Stimulated activated CD8-positive, alpha-beta memory T cell treated with anti-CD3 and anti-CD28 coated beads, Interleukin-2, amount 100 ng/mL, for 1 hour (primary cell): ENCODE measurements at regions not wholly inside any gene's neighbourhood (a gene's known extent, or its start where the extent isn't known, plus 50 kb on each side); places are given as distances from the start of the nearest gene placed in this dataset.
"Not testable (repeated sequence)": the region's sequence is repeated elsewhere in the genome, so short reads cannot be mapped to it uniquely, and the experiment has no call there.

Experiments used
- DNase-seq, 2 donors: peaks; one replicate each; pipeline ENCODE4 v3.0.0-alpha.2; 2020; ENCODE audit warnings: low read depth in 2 of 2

- DNase-seq: no peak
Measured at GRCh38 chr1:47594627-47595026, 156.8 kb downstream of the FOXD2 start.

DNA sequence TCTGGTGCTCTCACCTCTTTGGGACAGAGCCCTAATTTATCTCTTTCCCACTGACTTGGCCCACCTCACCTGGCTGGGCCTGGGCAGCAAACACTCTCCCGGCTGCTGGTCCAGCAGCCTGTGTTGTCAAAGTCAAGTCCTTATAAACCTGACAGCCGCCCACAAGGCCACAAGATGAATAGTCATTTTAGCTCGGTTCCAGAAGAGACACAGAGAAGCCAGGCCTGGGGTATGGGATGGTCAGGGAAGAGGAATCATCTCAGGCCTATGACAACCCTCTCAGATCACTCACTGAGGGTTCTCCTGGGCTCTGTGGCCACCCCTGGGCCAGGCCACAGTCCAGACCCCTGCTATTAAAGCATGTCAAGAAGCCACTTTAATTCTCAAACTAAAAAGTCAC, 158.5 kb downstream of the FOXD2 start:
- DNase-seq: no peak

GRCh38 chr1:47598357-47598756, 160.5 kb downstream of the FOXD2 start:
- DNase-seq: no peak

DNA sequence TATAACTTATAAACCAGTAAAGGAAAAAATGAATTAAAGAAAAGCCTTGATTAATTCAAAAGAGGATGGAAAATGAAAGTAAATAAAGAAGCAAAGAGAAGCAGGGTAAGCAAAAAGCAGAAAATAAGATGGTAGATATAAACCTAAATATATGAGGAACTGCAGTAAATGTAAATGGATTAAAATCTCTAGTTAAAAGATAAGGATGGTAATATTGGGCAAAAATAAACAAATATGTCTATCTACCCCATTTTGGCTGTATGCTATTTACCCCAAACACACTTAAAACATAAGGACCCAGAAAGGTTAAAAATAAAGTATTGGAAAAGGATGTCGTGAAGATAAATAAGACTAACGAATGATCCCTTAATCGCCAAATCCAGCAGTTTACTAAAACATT, 161.9 kb downstream of the FOXD2 start:
- no peak for DNase-seq

DNA sequence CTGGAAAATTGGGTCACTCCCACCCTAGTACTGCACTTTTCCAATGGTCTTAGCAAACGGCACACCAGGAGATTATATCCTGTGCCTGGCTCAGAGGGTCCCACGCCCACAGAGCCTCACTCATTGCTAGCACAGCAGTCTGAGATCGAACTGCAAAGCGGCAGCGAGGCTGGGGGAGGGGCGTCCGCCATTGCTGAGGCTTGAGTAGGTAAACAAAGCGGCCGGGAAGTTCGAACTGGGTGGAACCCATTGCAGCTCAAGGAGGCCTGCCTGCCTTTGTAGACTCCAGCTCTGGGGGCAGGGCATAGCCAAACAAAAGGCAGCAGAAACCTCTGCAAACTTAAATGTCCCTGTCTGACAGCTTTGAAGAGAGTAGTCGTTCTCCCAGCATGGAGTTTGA, 164.6 kb downstream of the FOXD2 start:
- DNase-seq: not testable (repeated sequence)

- not testable (repeated sequence) for DNase-seq
Measured at GRCh38 chr1:47604869-47605268, 167.0 kb downstream of the FOXD2 start.

- DNase-seq: no peak
Measured at GRCh38 chr1:47608296-47608875, 170.5 kb downstream of the FOXD2 start.

- DNase-seq: no peak
Measured at GRCh38 chr1:47611992-47612391, 174.1 kb downstream of the FOXD2 start.

- DNase-seq: no peak
Measured at GRCh38 chr1:47612819-47613218, 175.0 kb downstream of the FOXD2 start.

DNA sequence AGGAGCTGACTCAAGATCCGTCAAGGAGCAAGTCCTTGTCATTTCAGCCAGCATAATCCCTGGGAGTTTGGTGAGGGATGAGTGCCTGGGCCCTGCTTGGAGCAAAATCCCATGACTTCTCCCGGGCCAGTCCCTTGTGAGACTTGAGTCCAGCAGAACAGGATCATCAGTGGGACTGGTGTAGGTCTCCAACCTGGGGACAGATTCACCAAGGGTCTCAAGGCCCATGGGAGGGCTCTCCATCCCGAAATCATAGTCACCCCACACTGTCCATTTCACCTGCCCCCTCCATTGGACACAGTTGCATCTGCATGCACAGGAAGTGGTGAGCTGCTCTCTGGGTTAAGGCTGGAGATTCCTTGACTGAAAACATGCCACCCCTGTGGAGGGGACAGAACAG, 178.2 kb downstream of the FOXD2 start:
- no peak for DNase-seq

DNA sequence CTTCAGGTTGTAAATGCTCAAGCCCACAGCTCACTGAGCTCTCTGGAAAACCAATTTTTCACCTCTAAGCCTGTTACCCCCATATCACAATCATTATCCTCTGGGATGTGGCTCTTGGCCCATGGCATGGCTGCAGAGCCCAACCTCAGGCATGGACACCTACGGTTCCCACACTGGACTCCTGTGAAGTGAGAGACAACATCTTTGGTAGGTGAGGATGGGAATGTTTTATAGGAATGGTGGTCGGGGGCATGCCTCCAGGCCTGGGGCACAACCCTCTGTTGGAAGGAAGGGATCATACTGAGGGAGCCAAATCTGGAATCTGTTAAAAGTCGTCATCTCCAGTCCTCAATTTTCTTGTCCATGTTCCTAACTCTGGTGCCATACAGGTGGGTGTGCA, 179.1 kb downstream of the FOXD2 start:
- DNase-seq: no peak

GRCh38 chr1:47617381-47618221, 179.8 kb downstream of the FOXD2 start:
- no peak for DNase-seq

DNA sequence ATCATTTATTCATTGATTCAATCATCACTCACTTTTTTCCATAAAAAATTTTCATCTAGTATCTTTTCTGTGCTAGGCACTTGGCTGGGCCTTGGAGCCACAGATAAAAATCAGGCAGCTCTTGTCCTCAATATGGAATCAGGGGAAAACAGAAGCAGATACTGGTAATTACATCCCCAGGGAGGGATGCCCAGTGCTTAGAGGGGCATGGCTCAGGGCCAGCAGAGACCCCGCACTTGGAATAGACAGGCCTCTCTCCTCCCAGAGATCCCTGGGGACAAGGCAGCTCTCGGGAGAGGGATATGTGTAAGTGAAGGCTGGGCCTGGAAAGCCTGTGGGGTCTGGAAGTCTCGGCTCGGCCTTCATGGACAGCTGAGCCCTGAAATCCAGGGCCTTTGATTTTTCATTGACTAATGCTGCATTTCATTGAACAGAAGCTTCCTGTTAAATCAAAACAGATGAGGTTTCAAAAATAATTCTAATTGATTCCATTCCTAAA, 180.4 kb downstream of the FOXD2 start:
- no peak for DNase-seq

DNA sequence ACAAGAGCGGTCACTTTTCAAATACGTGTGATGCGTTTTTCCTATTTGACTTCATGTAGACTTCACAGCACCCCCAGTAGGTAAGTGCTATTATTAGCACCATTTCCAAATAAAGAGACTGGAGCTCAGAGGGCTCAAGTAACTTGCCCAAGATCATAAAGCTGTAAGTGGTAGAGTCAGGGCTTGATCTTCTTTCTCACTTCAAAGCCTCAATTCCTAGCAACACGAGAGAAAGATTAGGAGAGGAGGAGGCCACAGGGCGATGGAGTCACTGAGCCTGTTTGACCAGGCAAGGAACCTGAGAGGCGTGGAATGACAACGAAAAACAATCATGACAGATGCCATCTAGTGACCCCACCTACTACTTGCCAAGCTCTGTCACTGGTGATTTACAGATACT, 181.0 kb downstream of the FOXD2 start:
- DNase-seq: no peak

DNA sequence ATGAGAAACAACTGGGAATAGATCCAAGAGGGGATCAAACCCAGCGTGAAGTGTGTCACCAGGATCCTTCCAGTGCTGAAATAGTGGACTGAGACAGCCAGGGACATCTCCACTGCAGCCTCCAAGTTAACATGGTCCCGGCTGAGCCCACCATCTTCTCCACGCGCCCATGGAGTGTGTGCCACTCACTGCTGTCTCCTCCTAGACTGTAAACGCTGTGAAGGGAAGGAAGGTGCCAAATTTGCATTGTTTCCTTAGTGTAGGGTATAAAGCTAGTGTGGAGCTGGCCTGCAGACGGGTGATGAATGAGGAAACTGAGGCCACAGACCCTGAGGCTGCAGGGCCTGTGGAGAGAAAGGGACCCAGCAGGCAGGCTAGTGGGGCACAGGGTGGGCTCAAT, 183.6 kb downstream of the FOXD2 start:
- DNase-seq: no peak

DNA sequence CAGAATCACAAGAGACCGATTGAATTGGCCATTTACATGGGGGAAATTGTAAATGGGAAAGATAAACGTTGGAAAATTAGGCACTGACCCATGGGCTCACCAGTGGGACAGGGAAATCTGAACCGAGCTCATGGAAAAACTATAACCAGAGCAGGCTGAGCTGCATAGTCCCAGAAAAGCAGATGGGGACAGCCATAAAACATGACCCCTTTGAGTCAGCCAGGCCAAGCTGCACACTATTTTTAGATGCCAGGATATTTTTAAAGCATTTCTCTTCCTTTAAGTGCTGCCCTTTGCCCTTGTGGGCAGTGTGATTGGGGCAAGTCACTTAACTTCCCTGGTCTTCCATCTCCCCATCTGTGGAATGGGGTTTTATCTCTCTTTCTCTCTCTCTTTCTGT, 184.1 kb downstream of the FOXD2 start:
- DNase-seq: no peak

DNA sequence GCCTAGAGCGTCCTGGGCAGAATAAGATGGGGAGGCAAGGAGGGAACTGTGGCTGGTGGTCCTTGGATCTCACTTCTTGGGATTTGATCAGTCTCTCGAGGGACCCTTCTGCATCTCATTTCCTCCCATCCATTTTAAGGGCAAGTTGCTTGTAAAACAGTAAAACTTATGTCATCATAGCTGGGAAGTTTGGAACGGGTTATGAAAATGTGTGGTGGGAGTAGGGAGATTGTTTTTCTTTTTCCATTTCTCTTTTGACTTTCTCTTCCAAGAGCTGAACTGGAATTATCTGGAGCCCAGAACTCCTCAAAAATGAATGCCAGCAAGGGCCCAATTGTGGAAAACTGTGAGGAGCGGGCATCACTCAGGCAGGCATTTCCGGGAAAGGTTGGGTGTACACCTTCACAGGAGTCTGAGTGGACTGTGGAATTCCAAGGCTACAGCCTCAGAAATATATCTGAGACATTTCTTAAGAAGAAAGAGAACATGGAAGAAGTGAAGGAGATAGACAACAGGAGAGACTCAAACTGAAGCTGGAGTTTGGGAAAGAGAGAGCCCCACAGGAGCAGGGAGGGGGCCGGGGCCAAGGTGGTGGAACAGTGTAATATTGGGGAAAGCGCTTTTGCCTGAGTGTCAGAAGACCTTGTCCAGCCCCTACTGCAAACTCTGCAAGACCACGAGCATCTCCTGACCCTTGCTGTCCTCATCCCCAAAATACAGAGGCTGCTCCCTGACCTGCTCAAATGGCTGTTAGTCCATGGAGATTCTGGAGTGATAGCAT, 185.1 kb downstream of the FOXD2 start:
- DNase-seq: no peak

GRCh38 chr1:47623557-47623940, 185.7 kb downstream of the FOXD2 start:
- DNase-seq: no peak

- no peak for DNase-seq
Measured at GRCh38 chr1:47624531-47624930, 186.7 kb downstream of the FOXD2 start.

DNA sequence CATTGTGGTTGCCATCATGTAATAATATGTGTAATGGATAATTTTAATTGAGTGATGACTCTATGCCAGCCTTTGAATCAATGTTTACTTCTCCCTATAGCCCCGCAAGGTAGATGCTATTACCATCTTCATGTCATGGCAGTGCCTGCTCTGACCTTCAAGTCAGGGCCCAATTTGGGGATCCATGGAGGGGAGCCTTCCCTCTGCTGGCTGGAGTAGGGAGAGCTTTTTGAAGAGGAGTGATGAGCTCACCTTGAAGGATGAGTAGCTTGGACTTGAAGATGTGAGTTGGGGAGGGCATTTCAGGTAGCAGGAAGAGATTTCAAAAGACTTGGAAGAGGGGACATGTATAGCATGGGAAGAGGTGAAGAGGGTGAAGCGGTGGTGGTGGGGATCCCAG, 189.2 kb downstream of the FOXD2 start:
- DNase-seq: no peak

- no peak for DNase-seq
Measured at GRCh38 chr1:47627471-47628370, 189.9 kb downstream of the FOXD2 start.

- no peak for DNase-seq
Measured at GRCh38 chr1:47629201-47629600, 191.4 kb downstream of the FOXD2 start.
